ENCODE measurements at regions not wholly inside any gene's neighbourhood (a gene's known extent, or its start where the extent isn't known, plus 50 kb on each side); places are given as distances from the start of the nearest gene placed in this dataset.
"Not testable (repeated sequence)": the region's sequence is repeated elsewhere in the genome, so short reads cannot be mapped to it uniquely, and the experiment has no call there.

DNA sequence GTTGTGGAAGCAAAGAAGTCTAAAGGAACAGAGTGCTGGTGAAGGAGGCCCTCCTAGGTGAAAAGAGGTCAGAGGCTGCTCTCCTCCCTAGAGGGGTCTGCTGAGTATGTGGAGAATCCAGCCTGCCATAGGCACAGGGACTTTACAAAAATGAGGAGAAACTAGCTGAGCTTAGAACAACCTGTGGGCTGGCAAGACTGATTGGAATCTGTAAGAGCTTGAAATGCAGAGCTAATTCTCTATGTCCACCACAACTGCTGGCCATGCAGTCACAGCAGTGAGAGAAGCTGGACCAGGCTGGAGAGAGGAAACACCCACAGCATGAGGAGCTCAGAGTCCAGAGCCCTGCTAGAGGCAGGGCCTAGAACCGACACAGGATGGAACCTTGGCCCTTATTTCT lies 251.0 kb upstream of the MGAT5 start:
- Histone ChIP-seq H3K4me1 (no peaks in the 10 kb centered on the region), H3K27ac (no peak overlapping the region), H3K4me3 (no peak overlapping the region), H3K27me3 (no peaks in the 10 kb centered on the region), H3K9me3 (no peaks in the 10 kb centered on the region), H3K36me3 (no peaks in the 10 kb centered on the region)
- in situ Hi-C loops (cut with MboI; ENCODE audit: low pct_ligation_motif_present in 1 of 4, low pct_unique_long_range_greater_than_20kb in 1 of 4, low sequenced_read_pairs in 3 of 4) (no loop called here), intact Hi-C loops (cut with DNase I; ENCODE audit: low total_unique reads) (no loop called here)
- 59% methylated on average over 1 of the region's 1 CpG; no CpG with 5 or more reads in 1 of the 2 donors for WGBS, 2 donors (ENCODE audit: low coverage in 1 of 2)
- DNase-seq, result no peak
- TF ChIP-seq, protein P1, sequence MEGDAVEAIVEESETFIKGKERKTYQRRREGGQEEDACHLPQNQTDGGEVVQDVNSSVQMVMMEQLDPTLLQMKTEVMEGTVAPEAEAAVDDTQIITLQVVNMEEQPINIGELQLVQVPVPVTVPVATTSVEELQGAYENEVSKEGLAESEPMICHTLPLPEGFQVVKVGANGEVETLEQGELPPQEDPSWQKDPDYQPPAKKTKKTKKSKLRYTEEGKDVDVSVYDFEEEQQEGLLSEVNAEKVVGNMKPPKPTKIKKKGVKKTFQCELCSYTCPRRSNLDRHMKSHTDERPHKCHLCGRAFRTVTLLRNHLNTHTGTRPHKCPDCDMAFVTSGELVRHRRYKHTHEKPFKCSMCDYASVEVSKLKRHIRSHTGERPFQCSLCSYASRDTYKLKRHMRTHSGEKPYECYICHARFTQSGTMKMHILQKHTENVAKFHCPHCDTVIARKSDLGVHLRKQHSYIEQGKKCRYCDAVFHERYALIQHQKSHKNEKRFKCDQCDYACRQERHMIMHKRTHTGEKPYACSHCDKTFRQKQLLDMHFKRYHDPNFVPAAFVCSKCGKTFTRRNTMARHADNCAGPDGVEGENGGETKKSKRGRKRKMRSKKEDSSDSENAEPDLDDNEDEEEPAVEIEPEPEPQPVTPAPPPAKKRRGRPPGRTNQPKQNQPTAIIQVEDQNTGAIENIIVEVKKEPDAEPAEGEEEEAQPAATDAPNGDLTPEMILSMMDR (IDR thresholded peaks at IDR 0.05), result no peak
- TF ChIP-seq POLR2AphosphoS5 (IDR thresholded peaks at IDR 0.05) (no peak), POLR2A (IDR thresholded peaks at IDR 0.05) (no peak), EP300 (IDR thresholded peaks at IDR 0.05; ENCODE audit: low read depth) (no peak)

DNA sequence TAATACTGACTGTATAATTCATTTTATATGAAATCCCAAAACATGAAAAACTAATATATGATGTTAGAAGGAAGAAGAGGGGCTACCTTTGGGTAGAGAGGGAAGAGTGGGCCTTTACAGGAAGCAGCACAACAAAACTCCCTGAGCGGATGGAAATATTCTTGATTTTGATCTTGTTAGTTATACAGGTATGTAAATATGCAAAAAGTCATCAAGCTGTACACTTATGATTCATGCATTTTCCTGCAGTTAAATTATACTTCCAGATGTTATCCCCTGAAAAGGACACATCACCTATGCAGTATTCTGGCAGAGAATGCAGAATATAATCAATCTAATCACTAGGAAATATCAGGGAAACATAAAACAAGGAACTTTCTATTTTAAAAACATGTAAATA lies 249.4 kb upstream of the MGAT5 start:
- DNase-seq, result no peak
- no peak for TF ChIP-seq POLR2A (IDR thresholded peaks at IDR 0.05)
- TF ChIP-seq, protein P1 (IDR thresholded peaks at IDR 0.05), result no peak
- TF ChIP-seq EP300 (IDR thresholded peaks at IDR 0.05; ENCODE audit: low read depth), result no peak
- TF ChIP-seq POLR2AphosphoS5 (IDR thresholded peaks at IDR 0.05), result no peak
- in situ Hi-C loops (cut with MboI; ENCODE audit: low pct_ligation_motif_present in 1 of 4, low pct_unique_long_range_greater_than_20kb in 1 of 4, low sequenced_read_pairs in 3 of 4) (no loop called here), intact Hi-C loops (cut with DNase I; ENCODE audit: low total_unique reads) (no loop called here)
- Histone ChIP-seq H3K27me3 (no peaks in the 10 kb centered on the region), H3K36me3 (no peaks in the 10 kb centered on the region), H3K4me1 (no peaks in the 10 kb centered on the region), H3K4me3 (no peak overlapping the region), H3K27ac (no peak overlapping the region), H3K9me3 (no peaks in the 10 kb centered on the region)
- WGBS, 2 donors (ENCODE audit: low coverage in 1 of 2), result 96 to 100% methylated on average over 1 of the region's 1 CpG

DNA sequence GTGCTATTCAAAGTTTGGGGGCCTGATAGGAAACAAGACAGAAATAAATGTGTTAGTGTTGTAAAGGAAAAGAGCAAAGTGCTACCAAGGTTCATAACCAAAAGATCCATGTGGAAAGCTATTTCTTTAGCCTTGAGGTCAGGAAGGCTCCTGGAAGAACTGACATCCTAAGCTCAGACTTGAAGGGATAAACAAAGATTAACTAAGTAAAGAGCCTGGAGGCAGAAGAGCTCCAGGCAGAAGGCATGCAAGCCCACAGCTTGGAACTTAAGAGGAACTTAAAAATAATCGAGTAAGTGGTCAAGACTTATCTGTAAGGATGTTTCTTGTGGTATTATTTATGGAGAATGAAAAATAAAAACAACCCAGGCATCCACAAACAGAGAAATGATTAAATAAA lies 245.0 kb upstream of the MGAT5 start:
- no peak for TF ChIP-seq EP300 (IDR thresholded peaks at IDR 0.05; ENCODE audit: low read depth)
- TF ChIP-seq POLR2A (IDR thresholded peaks at IDR 0.05), result no peak
- TF ChIP-seq POLR2AphosphoS5 (IDR thresholded peaks at IDR 0.05), result no peak
- H3K4me3 ChIP-seq, result no peak overlapping the region
- H3K36me3 ChIP-seq, result no peaks in the 10 kb centered on the region
- H3K9me3 ChIP-seq, result no peaks in the 10 kb centered on the region
- WGBS, 2 donors (ENCODE audit: low coverage in 1 of 2), result 50 to 57% methylated on average over 1 of the region's 1 CpG
- H3K27ac ChIP-seq, result no peak overlapping the region
- DNase-seq, result no peak
- no peaks in the 10 kb centered on the region for H3K4me1 ChIP-seq
- in situ Hi-C loops (cut with MboI; ENCODE audit: low pct_ligation_motif_present in 1 of 4, low pct_unique_long_range_greater_than_20kb in 1 of 4, low sequenced_read_pairs in 3 of 4), result no loop called here
- no peaks in the 10 kb centered on the region for H3K27me3 ChIP-seq
- intact Hi-C loops (cut with DNase I; ENCODE audit: low total_unique reads), result no loop called here

DNA sequence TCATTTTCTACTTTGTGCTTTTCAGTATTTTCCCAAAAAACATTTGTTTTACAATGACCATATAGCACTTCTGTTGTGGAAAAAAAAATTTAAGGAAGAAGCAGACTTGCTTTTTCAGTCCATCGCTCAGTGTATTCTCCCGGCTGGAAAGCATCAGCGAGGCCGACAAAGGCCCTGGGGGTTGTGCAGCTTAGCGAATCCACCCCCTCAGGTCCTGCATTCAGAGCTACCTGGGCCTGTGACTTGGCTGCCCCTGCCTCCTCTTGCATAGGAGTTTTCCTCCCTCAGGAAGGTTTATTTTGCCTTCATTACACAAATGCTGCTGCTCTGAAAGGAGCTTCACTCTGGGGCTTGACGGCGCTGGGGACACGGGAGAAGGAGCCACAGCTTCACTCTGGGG lies 244.4 kb upstream of the MGAT5 start:
- Histone ChIP-seq H3K36me3 (no peaks in the 10 kb centered on the region), H3K9me3 (no peaks in the 10 kb centered on the region), H3K4me3 (no peak overlapping the region), H3K4me1 (no peaks in the 10 kb centered on the region), H3K27ac (no peak overlapping the region), H3K27me3 (no peaks in the 10 kb centered on the region)
- DNase-seq, result no peak
- TF ChIP-seq POLR2A (IDR thresholded peaks at IDR 0.05) (no peak), EP300 (IDR thresholded peaks at IDR 0.05; ENCODE audit: low read depth) (no peak), POLR2AphosphoS5 (IDR thresholded peaks at IDR 0.05) (no peak)
- TF ChIP-seq, protein P1 (IDR thresholded peaks at IDR 0.05), result no peak
- WGBS, 2 donors (ENCODE audit: low coverage in 1 of 2), result 94 to 100% methylated on average over 2 to 8 of the region's 8 CpGs
- intact Hi-C loops (cut with DNase I; ENCODE audit: low total_unique reads), result no loop called here
- in situ Hi-C loops (cut with MboI; ENCODE audit: low pct_ligation_motif_present in 1 of 4, low pct_unique_long_range_greater_than_20kb in 1 of 4, low sequenced_read_pairs in 3 of 4), result no loop called here

DNA sequence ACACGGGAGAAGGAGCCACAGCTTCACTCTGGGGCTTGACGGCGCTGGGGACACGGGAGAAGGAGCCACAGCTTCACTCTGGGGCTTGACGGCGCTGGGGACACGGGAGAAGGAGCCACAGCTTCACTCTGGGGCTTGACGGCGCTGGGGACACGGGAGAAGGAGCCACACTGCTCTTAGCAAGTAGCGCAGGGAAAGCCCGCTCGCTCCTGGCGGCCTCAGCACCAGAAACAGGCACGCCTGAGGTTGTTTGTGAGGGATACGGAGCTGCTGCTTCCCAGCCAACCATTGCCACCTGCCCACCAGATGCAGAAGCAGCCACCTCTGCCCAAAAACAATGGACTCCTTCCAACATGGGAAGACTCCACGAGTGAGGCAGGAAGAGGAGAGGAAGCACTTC lies 244.0 kb upstream of the MGAT5 start:
- H3K4me1 ChIP-seq; H3K36me3 ChIP-seq; intact Hi-C loops (cut with DNase I; ENCODE audit: low total_unique reads); H3K27ac ChIP-seq; in situ Hi-C loops (cut with MboI; ENCODE audit: low pct_ligation_motif_present in 1 of 4, low pct_unique_long_range_greater_than_20kb in 1 of 4, low sequenced_read_pairs in 3 of 4); H3K4me3 ChIP-seq; DNase-seq; H3K27me3 ChIP-seq; H3K9me3 ChIP-seq: not testable (repeated sequence)
- WGBS, 2 donors (ENCODE audit: low coverage in 1 of 2), result 17 to 78% methylated on average over 1 to 13 of the region's 17 CpGs
